Stimulated activated CD8-positive, alpha-beta memory T cell treated with anti-CD3 and anti-CD28 coated beads, Interleukin-4, amount 100 ng/mL, for 48 hours (primary cell): ENCODE measurements at regions not wholly inside any gene's neighbourhood (a gene's known extent, or its start where the extent isn't known, plus 50 kb on each side); places are given as distances from the start of the nearest gene placed in this dataset.
"Not testable (repeated sequence)": the region's sequence is repeated elsewhere in the genome, so short reads cannot be mapped to it uniquely, and the experiment has no call there.

Source experiments
- DNase-seq: peaks from one replicate; pipeline ENCODE4 v3.0.0-alpha.2; 2020

- DNase-seq, result no peak
Measured at GRCh38 chr21:35840949-35841348, 219.4 kb downstream of the SETD4 start.

DNA sequence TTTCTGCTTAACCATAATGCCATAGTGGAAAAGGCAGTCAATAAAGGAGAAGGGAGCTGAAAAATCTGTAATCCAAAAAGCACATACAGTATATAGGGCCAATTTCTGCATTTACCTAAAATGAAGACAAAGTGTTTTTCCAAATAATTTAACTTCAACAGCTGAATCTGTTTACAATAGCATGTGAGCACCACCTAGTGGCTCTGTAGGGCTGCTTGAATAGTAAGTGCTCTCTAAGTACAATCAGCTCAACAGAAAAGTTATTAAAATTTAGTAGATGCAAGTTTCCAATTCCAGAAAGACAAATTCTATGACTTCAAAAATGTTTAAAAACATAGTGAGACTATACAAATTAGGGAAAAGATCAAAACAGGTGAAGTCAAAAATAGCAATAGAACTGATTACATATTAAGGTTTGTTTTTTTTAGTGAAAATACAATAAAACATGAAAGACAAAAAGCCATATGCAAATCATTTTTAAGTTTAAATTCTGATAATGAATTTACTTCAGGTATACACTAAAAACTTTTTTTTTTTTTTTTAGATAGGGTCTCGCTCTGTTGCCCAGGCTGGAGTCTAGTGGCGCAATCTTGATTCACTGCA is 220.0 kb downstream of the SETD4 start:
- peak; percentile 51 for DNase-seq

DNA sequence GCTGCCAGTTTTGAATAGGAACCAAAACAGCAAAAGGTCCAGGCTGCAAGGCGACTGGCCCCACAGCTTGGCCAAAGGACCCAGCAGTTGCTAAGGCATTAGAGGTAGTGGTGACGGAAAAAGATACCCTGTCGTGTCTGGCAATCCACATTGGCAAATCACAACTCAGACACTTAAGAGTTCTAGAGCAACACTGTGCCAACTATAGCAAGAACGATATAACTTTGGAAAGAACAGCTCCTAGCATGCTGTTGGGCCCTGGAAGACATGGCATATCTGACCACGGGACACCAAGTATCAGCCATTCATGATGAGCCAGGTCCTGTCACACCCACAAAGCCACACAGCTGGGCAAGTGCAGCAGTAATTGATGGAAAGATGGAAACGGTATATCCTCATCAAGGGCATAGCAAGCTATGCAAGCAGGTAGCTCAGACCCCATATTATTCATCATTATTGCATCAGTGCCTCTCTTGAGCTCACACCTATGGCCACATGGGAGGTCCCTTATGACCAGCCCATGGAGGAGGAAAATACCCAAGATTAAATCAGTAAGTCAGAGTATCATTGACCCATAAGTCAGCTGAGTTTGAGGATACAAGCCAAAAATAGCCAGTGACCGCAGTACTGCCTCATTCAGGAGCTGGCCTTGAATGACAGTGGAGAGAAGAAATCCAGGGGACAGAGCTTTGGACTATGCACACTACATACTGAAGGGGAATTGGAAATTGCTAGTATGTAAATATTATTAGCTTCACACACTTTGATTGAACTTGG is 221.2 kb downstream of the SETD4 start:
- no peak for DNase-seq

DNA sequence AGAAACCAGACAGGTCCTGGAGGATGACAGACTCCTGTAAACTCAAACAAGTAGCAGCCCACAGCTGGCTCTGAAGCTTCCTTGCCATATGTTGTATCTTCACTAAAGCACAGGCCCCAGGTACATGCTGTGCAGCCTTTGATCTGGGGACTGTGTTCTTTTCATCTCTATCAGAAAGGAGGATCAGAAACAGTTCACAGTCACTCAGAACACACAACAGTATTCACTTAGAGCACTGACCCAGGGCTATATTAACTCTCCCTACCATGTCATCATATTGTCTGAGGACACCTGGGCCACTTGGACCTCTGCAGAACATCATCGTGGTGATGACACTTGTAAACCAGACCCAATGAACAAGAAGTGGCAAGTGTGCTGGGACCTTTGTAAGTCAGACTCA is 222.0 kb downstream of the SETD4 start:
- DNase-seq, result no peak

- no peak for DNase-seq
Measured at GRCh38 chr21:35833991-35834390, 226.3 kb downstream of the SETD4 start.

DNA sequence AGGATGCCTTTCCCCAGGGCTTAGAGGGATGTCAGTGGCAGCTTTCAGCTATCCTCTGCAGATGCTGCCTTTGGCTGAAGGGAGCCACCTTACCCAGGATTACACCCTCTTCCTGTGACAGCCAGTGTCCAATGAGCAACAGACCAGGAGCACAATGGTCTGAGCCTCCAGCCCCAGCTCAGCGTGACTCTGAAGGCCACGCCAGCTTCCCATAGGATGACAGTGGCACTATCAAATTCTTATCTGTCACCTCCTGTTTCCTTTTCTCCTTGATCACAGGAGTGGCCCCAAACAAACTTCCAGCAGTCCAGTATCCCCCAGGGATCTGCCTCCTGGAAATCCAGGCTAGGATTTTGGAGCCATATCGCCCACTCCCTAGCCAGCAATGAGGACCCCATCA is 226.9 kb downstream of the SETD4 start:
- no peak for DNase-seq

DNA sequence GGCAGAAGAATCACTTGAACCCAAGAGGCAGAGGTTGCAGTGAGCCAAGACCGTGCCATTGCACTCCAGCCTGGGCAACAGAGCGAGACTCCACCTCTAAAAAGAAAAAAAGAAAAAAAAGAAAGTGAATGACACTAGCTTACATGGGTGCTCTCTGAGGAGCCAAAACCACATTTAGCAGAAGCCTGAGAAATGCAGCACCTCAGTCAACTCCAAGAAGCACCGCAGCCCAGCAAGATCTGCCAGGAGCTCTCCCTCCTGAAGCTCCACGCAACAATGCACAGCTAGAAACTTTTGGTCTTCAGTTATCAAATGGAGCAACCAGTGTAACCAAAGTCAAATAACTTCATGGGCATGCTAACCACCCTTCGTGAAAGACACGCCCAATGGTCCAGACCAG is 229.1 kb downstream of the SETD4 start:
- no peak for DNase-seq

GRCh38 chr21:35829067-35829466 is 231.3 kb downstream of the SETD4 start:
- no peak for DNase-seq

DNA sequence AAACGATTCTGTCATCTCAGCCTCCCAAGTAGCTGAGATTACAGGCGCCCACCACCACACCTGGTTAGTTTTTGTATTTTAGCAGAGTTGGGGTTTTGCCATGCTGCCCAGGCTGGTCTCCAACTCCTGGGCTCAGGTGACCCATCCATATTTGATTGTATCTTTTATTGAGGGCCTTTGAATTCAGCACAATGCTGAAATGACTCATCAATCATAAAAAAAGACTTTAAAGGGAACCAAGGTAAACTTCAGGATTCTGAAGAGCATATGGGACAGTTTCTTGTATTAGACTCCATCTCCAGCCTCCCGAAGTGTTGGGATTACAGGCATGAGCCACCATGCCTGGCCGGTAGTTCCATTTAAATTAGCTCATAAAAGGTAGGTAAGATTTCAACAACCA is 232.2 kb downstream of the SETD4 start:
- no peak for DNase-seq

GRCh38 chr21:35827004-35827403 is 233.3 kb downstream of the SETD4 start:
- no peak for DNase-seq

GRCh38 chr21:35825370-35826353 is 234.7 kb downstream of the SETD4 start:
- no peak for DNase-seq

DNA sequence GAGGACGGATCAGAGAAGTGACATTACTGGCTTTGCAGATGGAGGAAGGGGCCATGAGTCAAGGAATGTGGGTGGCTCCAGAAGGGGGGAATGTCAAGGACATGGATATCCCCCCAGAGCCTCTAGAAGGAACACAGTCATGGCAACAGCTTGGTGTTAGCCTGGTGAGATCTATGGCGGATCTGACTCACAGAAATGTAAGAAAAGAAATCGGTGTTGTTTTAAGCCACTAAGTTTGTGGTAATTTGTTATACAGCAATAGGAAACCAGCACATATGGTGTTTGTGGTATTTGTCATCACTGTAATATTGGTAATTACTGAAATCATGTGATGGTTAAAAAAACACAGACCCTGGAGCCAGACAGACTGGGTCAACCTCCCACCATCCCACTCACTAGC is 236.2 kb downstream of the SETD4 start:
- no peak for DNase-seq

- no peak for DNase-seq
Measured at GRCh38 chr21:35819134-35819533, 241.2 kb downstream of the SETD4 start.

DNA sequence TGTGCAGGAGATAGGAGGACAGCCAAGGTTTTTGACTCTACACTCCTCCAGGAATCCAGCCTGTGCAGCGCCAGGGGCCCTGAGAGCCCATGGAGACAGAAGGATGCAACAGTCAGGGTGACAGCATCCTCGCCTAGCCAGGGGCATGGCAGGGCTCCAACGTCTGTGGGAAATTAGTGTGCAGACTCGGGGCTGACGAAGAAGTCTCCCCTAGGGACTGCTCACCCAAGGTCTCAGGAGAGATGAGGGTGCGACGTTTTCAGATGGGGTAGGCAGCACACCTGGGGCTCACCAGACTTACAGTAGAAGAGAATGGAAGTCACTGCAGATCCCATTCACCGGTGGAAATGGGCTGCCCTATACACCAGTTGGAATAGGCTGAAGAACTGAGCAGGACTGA is 241.7 kb downstream of the SETD4 start:
- no peak for DNase-seq

DNA sequence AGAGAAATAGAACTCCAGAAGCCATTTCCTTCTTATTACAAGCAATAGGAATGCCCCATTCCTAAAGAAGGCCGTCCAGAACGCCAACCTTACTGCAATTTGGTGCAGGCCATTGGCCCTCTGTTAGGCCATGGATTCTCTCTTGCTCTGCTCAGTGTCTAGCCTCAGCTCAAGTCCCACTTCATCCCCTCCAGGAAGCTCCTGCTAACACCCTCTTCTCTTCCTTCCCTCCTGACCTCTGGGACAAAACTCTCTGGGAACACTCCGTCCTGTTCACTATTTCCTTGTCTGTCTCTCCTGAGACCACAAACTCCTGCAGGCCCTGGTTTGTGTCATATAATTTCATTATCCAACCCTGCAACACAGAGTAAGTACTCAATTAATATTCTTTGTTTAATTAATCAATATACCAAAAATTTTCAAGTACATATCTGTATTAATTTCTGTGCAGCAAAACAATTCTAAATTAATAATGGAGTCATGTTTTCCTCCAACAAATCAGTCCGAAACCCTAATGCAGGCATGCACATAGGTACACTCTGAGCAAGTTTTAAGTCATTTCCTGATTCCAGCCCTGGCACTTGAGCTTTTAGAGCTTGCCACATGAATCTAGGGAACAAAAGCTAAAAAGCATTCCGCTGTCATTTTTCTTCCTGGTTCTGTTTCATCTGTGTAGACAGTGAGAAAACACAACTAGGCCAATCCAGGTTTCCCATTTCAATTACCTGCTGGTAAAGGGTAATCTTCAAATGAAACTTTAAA is 245.3 kb downstream of the SETD4 start:
- DNase-seq, result no peak

DNA sequence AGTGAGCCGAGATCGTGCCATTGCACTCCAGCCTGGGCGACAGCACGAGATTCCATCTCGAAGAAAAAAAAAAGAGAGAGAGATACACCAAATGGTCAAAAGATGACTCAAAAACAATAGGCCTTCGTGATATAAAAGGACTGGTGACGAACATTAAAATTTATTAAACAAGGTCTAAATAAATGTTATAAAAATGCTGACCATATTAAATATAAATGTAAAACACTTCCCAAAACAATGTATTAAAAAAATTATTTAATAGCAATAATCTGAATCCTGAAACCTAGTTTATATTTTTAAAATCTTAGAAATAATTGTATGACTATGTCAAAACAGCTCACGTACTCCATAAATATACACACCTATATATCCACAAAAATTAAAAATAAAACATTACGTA is 247.6 kb downstream of the SETD4 start:
- DNase-seq, result no peak

DNA sequence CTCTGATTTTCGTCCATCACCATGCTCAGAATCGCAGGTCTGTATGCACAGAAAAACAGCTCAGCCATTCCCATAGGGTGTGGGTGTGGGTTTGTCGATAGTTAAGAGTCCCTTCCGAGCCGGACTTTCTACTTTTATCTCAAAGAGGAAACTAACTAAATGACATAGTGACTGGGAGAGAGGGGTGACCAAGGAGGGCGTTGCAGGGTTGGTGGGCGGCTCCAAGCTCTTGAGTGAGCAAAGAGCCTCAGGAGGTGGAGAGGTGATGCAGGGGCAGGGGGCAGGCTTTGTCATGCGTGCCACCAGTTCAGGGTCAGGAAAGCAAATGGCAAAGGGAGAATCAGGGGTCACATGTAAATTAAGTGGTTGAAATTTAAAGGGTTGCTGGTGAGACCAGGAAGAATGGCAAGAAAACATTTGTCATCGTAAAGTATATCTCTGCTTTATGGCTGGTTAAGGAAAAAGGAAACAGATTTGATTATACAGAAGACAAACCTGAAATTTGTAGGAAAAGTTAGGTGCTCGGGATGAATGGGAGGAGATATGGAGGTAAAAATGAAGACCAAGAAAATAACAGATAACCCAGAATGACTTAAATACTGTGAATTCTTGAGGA is 249.0 kb downstream of the SETD4 start:
- no peak for DNase-seq

- no peak for DNase-seq
Measured at GRCh38 chr21:35810431-35810970, 249.8 kb downstream of the SETD4 start.

DNA sequence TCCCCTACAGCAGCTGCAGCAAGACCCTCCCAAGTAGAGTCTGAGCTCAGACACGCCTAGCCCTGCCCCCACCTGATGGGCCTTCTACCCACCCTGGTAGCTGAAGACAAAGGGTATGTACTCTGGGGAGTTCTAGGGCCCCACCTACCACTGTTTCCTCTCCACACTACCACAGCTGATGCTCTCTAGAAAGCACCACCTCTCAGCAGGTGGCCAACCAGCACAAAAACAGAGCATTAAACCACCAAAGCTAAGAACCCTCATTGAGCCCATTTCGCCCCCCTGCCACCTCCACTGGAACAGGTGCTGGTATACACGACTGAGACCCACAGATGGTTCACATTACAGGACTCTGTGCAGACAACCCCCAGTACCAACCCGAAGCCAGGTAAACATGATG is 258.9 kb downstream of the SETD4 start:
- no peak for DNase-seq

DNA sequence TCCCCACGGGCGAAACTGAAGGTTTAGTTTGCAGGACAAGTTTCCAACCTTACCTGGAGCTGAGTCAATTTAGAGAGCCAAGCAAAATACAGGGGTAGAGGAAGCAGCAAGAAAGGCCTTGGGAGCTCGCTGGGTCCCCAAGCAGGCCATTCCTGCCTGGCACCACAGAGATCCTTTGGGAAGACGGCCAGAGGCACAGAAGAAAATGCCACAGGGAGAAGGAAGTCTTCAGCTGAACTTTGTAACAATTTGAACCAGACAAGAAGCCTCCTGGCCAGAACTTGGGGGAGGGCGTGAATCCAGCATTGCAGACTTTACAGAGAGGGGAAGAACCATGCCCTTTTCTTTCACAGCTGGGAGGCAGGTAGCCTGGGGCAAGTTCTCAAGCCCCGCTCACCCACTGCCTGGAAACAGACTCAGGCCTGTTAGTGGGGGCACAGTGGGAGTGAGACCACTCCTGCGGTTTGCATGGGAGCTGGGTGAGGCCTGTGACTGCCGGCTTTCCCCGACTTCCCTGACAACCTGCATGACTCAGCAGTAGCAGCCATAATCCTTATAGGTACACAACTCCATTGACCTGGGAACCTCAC is 259.4 kb downstream of the SETD4 start:
- not testable (repeated sequence) for DNase-seq

- DNase-seq, result no peak
Measured at GRCh38 chr21:35796844-35797243, 263.5 kb downstream of the SETD4 start.

DNA sequence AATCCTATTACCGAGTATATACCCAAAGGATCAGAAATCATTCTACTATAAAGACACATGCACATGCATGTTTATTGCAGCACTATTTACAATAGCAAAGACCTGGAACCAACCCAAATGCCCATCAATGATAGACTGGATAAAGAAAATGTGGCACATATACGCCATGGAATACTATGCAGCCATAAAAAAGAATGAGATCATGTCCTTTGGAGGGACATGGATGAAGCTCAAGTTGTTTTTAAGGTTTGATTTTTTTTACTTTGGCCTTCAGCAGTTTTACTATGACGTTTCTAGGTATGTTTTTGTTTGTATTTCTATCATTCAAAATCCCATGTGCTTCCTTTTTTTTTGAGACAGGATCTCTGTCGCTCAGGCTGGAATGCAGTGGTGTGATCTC is 265.8 kb downstream of the SETD4 start:
- not testable (repeated sequence) for DNase-seq
